ENCODE measurements at regions not wholly inside any gene's neighbourhood (a gene's known extent, or its start where the extent isn't known, plus 50 kb on each side); places are given as distances from the start of the nearest gene placed in this dataset.

DNA sequence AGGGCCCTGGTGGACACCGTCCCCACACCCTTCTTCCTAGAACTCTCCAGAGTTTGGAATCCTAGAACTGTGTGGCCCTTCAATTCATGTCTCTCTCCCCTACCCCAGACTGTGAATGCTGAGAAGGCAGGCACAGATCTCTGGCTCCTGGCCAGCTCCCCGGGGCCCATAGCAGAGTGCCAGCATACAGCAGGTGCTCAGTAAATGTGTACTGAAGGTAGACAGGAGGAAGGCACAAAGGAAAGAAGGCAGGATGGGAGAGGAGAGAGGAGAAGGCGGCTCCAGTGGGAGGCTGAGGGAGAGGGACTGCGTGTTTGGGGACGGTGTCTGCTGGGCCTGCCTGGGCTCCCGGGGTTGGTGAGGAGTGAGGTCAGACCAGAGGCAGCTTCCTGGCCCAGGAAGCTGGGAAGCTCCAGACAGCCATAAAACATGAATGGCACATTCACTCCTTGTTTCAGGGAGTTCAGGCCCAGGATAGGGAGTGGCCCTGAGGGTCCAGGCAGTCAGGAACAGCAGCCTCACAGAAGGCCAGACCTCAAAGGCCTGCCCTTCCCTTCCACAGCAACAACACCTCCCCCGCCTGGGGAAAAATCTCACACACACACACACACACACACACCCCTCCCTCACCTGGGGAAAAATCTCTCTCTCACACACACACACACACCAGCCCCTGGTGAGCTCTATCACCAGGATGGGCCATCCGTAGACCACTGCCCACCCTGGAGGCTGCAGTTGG, 137.1 kb upstream of the PRR20G start:
- 53 to 60% methylated on average over 7 to 8 of the region's 8 CpGs for WGBS, 2 donors
- peak in 1 of 2 donors; percentile 61 for DNase-seq (ENCODE audit: low spot score in 2 of 2)
- no peak overlapping the region for H3K4me3 ChIP-seq (ENCODE audit: low read depth, poor library complexity, severe bottlenecking)
- intact Hi-C loops (cut with DNase I; ENCODE audit: low total_unique reads) = no loop called here
- TF ChIP-seq, protein P1, sequence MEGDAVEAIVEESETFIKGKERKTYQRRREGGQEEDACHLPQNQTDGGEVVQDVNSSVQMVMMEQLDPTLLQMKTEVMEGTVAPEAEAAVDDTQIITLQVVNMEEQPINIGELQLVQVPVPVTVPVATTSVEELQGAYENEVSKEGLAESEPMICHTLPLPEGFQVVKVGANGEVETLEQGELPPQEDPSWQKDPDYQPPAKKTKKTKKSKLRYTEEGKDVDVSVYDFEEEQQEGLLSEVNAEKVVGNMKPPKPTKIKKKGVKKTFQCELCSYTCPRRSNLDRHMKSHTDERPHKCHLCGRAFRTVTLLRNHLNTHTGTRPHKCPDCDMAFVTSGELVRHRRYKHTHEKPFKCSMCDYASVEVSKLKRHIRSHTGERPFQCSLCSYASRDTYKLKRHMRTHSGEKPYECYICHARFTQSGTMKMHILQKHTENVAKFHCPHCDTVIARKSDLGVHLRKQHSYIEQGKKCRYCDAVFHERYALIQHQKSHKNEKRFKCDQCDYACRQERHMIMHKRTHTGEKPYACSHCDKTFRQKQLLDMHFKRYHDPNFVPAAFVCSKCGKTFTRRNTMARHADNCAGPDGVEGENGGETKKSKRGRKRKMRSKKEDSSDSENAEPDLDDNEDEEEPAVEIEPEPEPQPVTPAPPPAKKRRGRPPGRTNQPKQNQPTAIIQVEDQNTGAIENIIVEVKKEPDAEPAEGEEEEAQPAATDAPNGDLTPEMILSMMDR (IDR thresholded peaks at IDR 0.05) = no peak
- no peak for TF ChIP-seq POLR2A (IDR thresholded peaks at IDR 0.05)

DNA sequence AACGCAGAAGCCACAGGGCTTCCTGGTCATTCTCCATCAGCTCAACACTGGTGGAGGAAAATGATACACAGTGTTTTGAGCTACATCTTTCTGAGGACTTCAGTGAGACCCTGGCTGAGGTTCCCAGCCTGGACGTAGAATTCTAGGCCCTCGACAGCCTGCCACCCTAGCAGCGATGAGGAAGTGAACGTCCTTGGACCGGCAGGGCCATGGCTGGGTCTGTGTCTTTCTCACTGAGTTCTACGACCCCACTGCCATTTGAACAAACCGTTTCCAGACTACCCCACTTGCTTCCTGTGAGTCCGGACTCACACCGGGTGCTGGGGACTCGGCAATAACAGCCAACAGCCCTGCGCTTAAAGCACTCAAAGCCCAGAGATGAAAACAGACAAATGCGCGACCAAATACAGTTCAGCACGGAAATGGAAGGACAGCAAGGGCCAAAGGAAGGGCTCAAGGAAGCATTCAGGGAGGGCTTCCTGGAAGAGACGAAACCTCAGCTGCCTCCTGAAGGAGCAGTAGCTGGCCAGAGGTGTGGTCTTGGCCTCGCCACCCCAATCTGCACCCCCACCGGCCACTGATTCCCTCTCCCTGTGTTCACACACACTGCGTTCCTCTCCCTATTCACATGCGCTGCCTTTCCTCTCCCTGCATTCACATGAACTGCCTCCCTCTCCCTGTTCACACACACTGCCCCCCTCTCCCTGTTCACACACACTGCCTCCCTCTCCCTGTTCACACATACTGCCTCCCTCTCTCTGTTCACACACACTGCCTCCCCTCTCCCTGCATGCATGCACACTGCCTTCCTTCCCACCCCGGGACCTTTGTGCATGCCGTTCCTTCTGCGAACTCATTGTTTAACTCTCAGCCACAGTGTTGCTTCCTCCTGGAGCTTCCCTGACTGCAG, 136.3 kb upstream of the PRR20G start:
- intact Hi-C loops (cut with DNase I; ENCODE audit: low total_unique reads) = no loop called here
- no peak overlapping the region for H3K4me3 ChIP-seq (ENCODE audit: low read depth, poor library complexity, severe bottlenecking)
- DNase-seq (ENCODE audit: low spot score in 2 of 2) = peak in 1 of 2 donors; percentile 69
- WGBS, 2 donors = 77 to 81% methylated on average over 23 of the region's 23 CpGs
- TF ChIP-seq, protein P1 (IDR thresholded peaks at IDR 0.05) = no peak
- no peak for TF ChIP-seq POLR2A (IDR thresholded peaks at IDR 0.05)

DNA sequence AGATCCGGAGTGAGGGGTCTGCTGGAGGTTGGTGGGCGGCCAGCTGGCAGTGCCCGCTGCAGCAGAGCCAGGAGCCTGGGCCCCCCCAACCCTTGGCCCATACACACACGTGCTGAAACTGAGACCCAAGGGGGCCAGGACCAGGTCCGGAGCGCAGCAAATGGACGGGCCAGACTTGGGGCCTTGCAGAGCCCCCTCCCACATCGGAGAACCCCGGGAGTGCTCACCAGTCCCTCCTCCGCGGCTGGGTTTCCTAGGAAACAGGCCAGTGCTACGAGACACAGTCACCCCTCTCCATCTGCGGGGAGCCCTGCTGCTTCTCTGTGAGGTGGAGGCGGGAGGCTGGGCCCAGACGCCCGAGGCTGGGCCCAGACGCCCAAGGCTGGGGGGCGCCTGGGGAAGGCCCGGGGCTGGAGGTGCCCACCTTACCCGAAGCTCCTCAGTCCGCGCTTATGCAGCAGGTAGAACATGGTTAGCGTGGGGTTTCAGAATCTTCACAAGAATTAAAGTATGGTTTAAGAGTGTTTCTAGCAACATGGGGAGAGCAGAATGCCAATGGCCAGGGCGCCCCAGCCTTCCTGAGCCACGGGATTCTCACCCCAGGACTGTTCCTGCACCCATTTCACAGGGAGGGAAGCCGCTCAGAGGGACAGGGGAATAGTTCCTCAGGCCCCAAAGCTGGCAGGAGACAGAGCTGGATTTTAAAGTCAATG, 135.0 kb upstream of the PRR20G start:
- intact Hi-C loops (cut with DNase I; ENCODE audit: low total_unique reads) = no loop called here
- 65 to 74% methylated on average over 15 to 26 of the region's 26 CpGs for WGBS, 2 donors
- no peak overlapping the region for H3K4me3 ChIP-seq (ENCODE audit: low read depth, poor library complexity, severe bottlenecking)
- no peak for DNase-seq (ENCODE audit: low spot score in 2 of 2)
- TF ChIP-seq, protein P1 (IDR thresholded peaks at IDR 0.05) = no peak
- TF ChIP-seq POLR2A (IDR thresholded peaks at IDR 0.05) = no peak

DNA sequence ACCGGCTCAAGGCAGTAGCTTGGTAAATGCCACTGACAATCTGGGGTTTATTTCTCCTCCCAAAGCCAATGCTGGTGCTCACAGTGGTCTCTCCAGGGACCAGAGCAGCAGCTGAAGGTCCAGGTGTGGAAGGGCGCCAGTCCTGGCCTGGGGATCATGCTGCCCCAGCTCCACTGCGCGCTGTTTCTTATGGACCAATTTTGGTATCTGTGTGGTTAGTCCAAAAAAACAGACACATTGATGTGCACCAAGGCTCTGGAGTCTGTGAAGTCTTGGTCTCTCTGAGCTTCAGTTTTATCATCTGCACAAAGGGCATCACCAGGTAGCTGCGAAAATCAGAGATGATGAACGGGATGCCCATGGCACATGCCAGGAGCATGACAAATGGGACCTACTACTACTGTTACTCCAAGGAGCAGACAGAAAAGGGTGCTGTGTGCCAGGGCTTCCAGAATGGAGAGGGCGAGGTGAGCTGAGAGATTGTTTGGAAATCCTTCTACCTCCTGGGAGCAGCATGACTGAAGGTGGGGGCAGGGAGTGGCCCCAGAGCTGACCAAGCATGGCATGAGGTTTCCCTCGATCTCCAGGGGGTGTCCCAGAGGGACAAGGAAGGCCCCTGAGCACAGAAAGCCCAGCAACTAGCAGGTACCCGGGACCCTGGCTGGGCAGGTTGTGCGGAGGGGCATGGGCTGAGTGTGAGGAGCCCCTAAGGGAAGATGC, 134.3 kb upstream of the PRR20G start:
- no peak for TF ChIP-seq POLR2A (IDR thresholded peaks at IDR 0.05)
- TF ChIP-seq, protein P1 (IDR thresholded peaks at IDR 0.05) = no peak
- intact Hi-C loops (cut with DNase I; ENCODE audit: low total_unique reads) = no loop called here
- no peak overlapping the region for H3K4me3 ChIP-seq (ENCODE audit: low read depth, poor library complexity, severe bottlenecking)
- 73 to 77% methylated on average over 9 to 10 of the region's 10 CpGs for WGBS, 2 donors
- DNase-seq (ENCODE audit: low spot score in 2 of 2) = peak in 1 of 2 donors; percentile 57

DNA sequence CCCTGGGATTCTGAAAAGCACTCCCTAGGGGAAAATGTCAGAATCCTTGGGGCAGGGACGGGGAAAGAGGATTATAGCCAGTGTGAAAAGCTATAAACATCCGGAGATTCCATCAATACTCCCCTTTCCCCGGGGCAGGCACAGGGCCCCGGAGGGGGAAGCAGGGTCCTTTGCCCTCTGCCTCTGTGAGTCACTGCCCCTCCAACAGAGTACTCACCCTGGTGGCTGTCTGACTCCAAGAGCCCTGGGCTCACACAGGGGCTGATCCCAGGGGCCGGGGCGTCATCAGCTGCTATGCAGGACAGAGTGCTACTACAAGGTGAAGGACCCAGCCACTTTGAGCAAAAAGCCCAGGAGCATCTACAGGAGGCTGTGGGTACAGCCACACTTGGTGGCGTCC, 133.0 kb upstream of the PRR20G start:
- DNase-seq (ENCODE audit: low spot score in 2 of 2) = no peak
- intact Hi-C loops (cut with DNase I; ENCODE audit: low total_unique reads) = no loop called here
- no peak for TF ChIP-seq POLR2A (IDR thresholded peaks at IDR 0.05)
- TF ChIP-seq, protein P1 (IDR thresholded peaks at IDR 0.05) = no peak
- 37 to 45% methylated on average over 5 to 7 of the region's 7 CpGs for WGBS, 2 donors
- H3K4me3 ChIP-seq (ENCODE audit: low read depth, poor library complexity, severe bottlenecking) = no peak overlapping the region
